ENCODE measurements at regions not wholly inside any gene's neighbourhood (a gene's known extent, or its start where the extent isn't known, plus 50 kb on each side); places are given as distances from the start of the nearest gene placed in this dataset.
A peak's percentile ranks its signal among the peaks of the same experiment; 100 is the strongest.

GRCh38 chr3:106338582-106339214, 469.9 kb upstream of the CBLB start:
- H3K27ac ChIP-seq (ENCODE audit: low read depth, low read length): no peak overlapping the region
- H3K18ac ChIP-seq (ENCODE audit: low read length): no peak overlapping the region
- H2BK12ac ChIP-seq (ENCODE audit: low read length): no peak overlapping the region
- H3K9me3 ChIP-seq (ENCODE audit: insufficient read depth, low read depth, low read length): no peaks in the 10 kb centered on the region
- H3K4me2 ChIP-seq (ENCODE audit: low read length): no peak overlapping the region
- no CpG with 5 or more reads among the region's 5 CpGs for WGBS (ENCODE audit: extremely low coverage, insufficient coverage, insufficient read length)
- H3K4me3 ChIP-seq (ENCODE audit: low read depth, low read length): no peak overlapping the region
- no peaks in the 10 kb centered on the region for H3K4me1 ChIP-seq (ENCODE audit: control insufficient read depth in 1 of 2, insufficient read depth in 2 of 2, low read length in 2 of 2)
- H3K4ac ChIP-seq (ENCODE audit: low read depth, low read length): no peak overlapping the region
- no peaks in the 10 kb centered on the region for H3K79me1 ChIP-seq (ENCODE audit: low read length)
- no peak overlapping the region for H4K8ac ChIP-seq (ENCODE audit: low read depth, low read length)
- H3K27me3 ChIP-seq (ENCODE audit: insufficient read depth, low read length): no peaks in the 10 kb centered on the region
- H3K36me3 ChIP-seq (ENCODE audit: control insufficient read depth in 1 of 2, insufficient read depth in 2 of 2, low read length in 2 of 2): no peaks in the 10 kb centered on the region
- H3K79me2 ChIP-seq (ENCODE audit: control insufficient read depth, insufficient read depth, low read length, poor library complexity): no peaks in the 10 kb centered on the region
- no peak overlapping the region for H3K14ac ChIP-seq (ENCODE audit: low read length)
- no peak overlapping the region for H2AFZ ChIP-seq (ENCODE audit: insufficient read depth, low read length, poor library complexity)
- no peak overlapping the region for H4K12ac ChIP-seq (ENCODE audit: low read depth, low read length)
- DNase-seq: peak in 1 of 2 donors; percentile 42
- H2BK5ac ChIP-seq (ENCODE audit: low read depth, low read length, poor library complexity): no peak overlapping the region
- H3K23ac ChIP-seq (ENCODE audit: low read length): no peak overlapping the region
- no peak overlapping the region for H3K9ac ChIP-seq (ENCODE audit: low read length)
- H2AK5ac ChIP-seq (ENCODE audit: low read length): no peak overlapping the region
- H2BK120ac ChIP-seq (ENCODE audit: insufficient read depth, low read length, poor library complexity): no peak overlapping the region
- no peak overlapping the region for H4K91ac ChIP-seq (ENCODE audit: low read depth, low read length)

DNA sequence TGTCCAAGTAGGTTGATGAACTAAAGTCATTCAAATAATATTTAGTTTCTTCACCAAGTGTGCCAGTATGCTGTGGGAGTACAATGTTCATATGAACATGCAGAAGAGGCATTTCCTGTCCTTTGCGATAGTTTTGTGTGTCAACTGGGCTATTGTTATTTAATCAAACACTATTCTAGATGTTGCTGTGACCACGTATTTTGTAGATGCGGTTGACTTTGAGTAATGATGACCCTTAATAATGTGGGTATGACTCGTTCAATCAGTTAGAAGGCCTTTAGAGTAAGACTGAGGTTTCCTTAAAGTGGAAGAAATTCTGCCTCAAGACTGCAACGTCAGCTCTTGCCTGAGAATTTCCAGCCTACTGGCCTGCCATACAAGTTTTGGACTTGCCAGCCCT, 470.7 kb upstream of the CBLB start:
- Histone ChIP-seq H3K23ac (ENCODE audit: low read length) (no peak overlapping the region), H3K27me3 (ENCODE audit: insufficient read depth, low read length) (no peaks in the 10 kb centered on the region), H4K12ac (ENCODE audit: low read depth, low read length) (no peak overlapping the region), H3K9me3 (ENCODE audit: insufficient read depth, low read depth, low read length) (no peaks in the 10 kb centered on the region), H3K4ac (ENCODE audit: low read depth, low read length) (no peak overlapping the region), H2AFZ (ENCODE audit: insufficient read depth, low read length, poor library complexity) (no peak overlapping the region), H3K79me2 (ENCODE audit: control insufficient read depth, insufficient read depth, low read length, poor library complexity) (no peaks in the 10 kb centered on the region), H3K14ac (ENCODE audit: low read length) (no peak overlapping the region), H3K18ac (ENCODE audit: low read length) (no peak overlapping the region), H3K4me3 (ENCODE audit: low read depth, low read length) (no peak overlapping the region), H4K8ac (ENCODE audit: low read depth, low read length) (no peak overlapping the region), H3K79me1 (ENCODE audit: low read length) (no peaks in the 10 kb centered on the region), H2BK120ac (ENCODE audit: insufficient read depth, low read length, poor library complexity) (no peak overlapping the region), H3K4me1 (ENCODE audit: control insufficient read depth in 1 of 2, insufficient read depth in 2 of 2, low read length in 2 of 2) (no peaks in the 10 kb centered on the region), H2BK12ac (ENCODE audit: low read length) (no peak overlapping the region), H3K27ac (ENCODE audit: low read depth, low read length) (no peak overlapping the region), H2AK5ac (ENCODE audit: low read length) (no peak overlapping the region), H3K9ac (ENCODE audit: low read length) (no peak overlapping the region), H4K91ac (ENCODE audit: low read depth, low read length) (no peak overlapping the region), H3K4me2 (ENCODE audit: low read length) (no peak overlapping the region), H3K36me3 (ENCODE audit: control insufficient read depth in 1 of 2, insufficient read depth in 2 of 2, low read length in 2 of 2) (no peaks in the 10 kb centered on the region), H2BK5ac (ENCODE audit: low read depth, low read length, poor library complexity) (no peak overlapping the region)
- no CpG with 5 or more reads among the region's 5 CpGs for WGBS (ENCODE audit: extremely low coverage, insufficient coverage, insufficient read length)
- peak in 1 of 2 donors; percentile 19 for DNase-seq

GRCh38 chr3:106341087-106341486, 472.3 kb upstream of the CBLB start:
- H4K8ac ChIP-seq (ENCODE audit: low read depth, low read length): no peak overlapping the region
- no peak overlapping the region for H2AFZ ChIP-seq (ENCODE audit: insufficient read depth, low read length, poor library complexity)
- no peaks in the 10 kb centered on the region for H3K79me2 ChIP-seq (ENCODE audit: control insufficient read depth, insufficient read depth, low read length, poor library complexity)
- H3K4me2 ChIP-seq (ENCODE audit: low read length): no peak overlapping the region
- peaks cover 1% of the 10 kb centered on the region for H3K79me1 ChIP-seq (ENCODE audit: low read length)
- no peak overlapping the region for H2BK12ac ChIP-seq (ENCODE audit: low read length)
- no peak overlapping the region for H2BK120ac ChIP-seq (ENCODE audit: insufficient read depth, low read length, poor library complexity)
- no peaks in the 10 kb centered on the region for H3K9me3 ChIP-seq (ENCODE audit: insufficient read depth, low read depth, low read length)
- H3K4me1 ChIP-seq (ENCODE audit: control insufficient read depth in 1 of 2, insufficient read depth in 2 of 2, low read length in 2 of 2): no peaks in the 10 kb centered on the region
- no peak overlapping the region for H3K14ac ChIP-seq (ENCODE audit: low read length)
- H2AK5ac ChIP-seq (ENCODE audit: low read length): no peak overlapping the region
- no peak overlapping the region for H3K23ac ChIP-seq (ENCODE audit: low read length)
- no peaks in the 10 kb centered on the region for H3K36me3 ChIP-seq (ENCODE audit: control insufficient read depth in 1 of 2, insufficient read depth in 2 of 2, low read length in 2 of 2)
- H3K4ac ChIP-seq (ENCODE audit: low read depth, low read length): no peak overlapping the region
- no peak overlapping the region for H2BK5ac ChIP-seq (ENCODE audit: low read depth, low read length, poor library complexity)
- no peak overlapping the region for H4K12ac ChIP-seq (ENCODE audit: low read depth, low read length)
- no peak overlapping the region for H3K18ac ChIP-seq (ENCODE audit: low read length)
- no peaks in the 10 kb centered on the region for H3K27me3 ChIP-seq (ENCODE audit: insufficient read depth, low read length)
- no peak overlapping the region for H3K9ac ChIP-seq (ENCODE audit: low read length)
- H3K4me3 ChIP-seq (ENCODE audit: low read depth, low read length): no peak overlapping the region
- H4K91ac ChIP-seq (ENCODE audit: low read depth, low read length): no peak overlapping the region
- WGBS (ENCODE audit: extremely low coverage, insufficient coverage, insufficient read length): no CpG with 5 or more reads among the region's 6 CpGs
- no peak overlapping the region for H3K27ac ChIP-seq (ENCODE audit: low read depth, low read length)
- peak; percentile 96 to 97 for DNase-seq

- no peak overlapping the region for H2BK5ac ChIP-seq (ENCODE audit: low read depth, low read length, poor library complexity)
- H4K8ac ChIP-seq (ENCODE audit: low read depth, low read length): no peak overlapping the region
- no peaks in the 10 kb centered on the region for H3K36me3 ChIP-seq (ENCODE audit: control insufficient read depth in 1 of 2, insufficient read depth in 2 of 2, low read length in 2 of 2)
- no peak overlapping the region for H2AFZ ChIP-seq (ENCODE audit: insufficient read depth, low read length, poor library complexity)
- no peaks in the 10 kb centered on the region for H3K4me1 ChIP-seq (ENCODE audit: control insufficient read depth in 1 of 2, insufficient read depth in 2 of 2, low read length in 2 of 2)
- no peaks in the 10 kb centered on the region for H3K9me3 ChIP-seq (ENCODE audit: insufficient read depth, low read depth, low read length)
- no peaks in the 10 kb centered on the region for H3K27me3 ChIP-seq (ENCODE audit: insufficient read depth, low read length)
- no peak overlapping the region for H3K27ac ChIP-seq (ENCODE audit: low read depth, low read length)
- DNase-seq: no peak
- H3K4me3 ChIP-seq (ENCODE audit: low read depth, low read length): no peak overlapping the region
- H3K9ac ChIP-seq (ENCODE audit: low read length): no peak overlapping the region
- H4K91ac ChIP-seq (ENCODE audit: low read depth, low read length): no peak overlapping the region
- H3K23ac ChIP-seq (ENCODE audit: low read length): no peak overlapping the region
- no peak overlapping the region for H3K18ac ChIP-seq (ENCODE audit: low read length)
- no peak overlapping the region for H3K4me2 ChIP-seq (ENCODE audit: low read length)
- no peaks in the 10 kb centered on the region for H3K79me2 ChIP-seq (ENCODE audit: control insufficient read depth, insufficient read depth, low read length, poor library complexity)
- no peak overlapping the region for H2AK5ac ChIP-seq (ENCODE audit: low read length)
- no peak overlapping the region for H4K12ac ChIP-seq (ENCODE audit: low read depth, low read length)
- H3K4ac ChIP-seq (ENCODE audit: low read depth, low read length): no peak overlapping the region
- H2BK12ac ChIP-seq (ENCODE audit: low read length): no peak overlapping the region
- H3K14ac ChIP-seq (ENCODE audit: low read length): no peak overlapping the region
- H3K79me1 ChIP-seq (ENCODE audit: low read length): peaks cover 1% of the 10 kb centered on the region
- H2BK120ac ChIP-seq (ENCODE audit: insufficient read depth, low read length, poor library complexity): no peak overlapping the region
- no CpG with 5 or more reads among the region's 8 CpGs for WGBS (ENCODE audit: extremely low coverage, insufficient coverage, insufficient read length)
Observed at GRCh38 chr3:106341586-106342162, 472.9 kb upstream of the CBLB start.

Measured in trophoblast cell (in vitro differentiated cells and primary cell).